ENCODE measurements at regions not wholly inside any gene's neighbourhood (a gene's known extent, or its start where the extent isn't known, plus 50 kb on each side); places are given as distances from the start of the nearest gene placed in this dataset.

- intact Hi-C loops (cut with micrococcal nuclease): no loop called here
- Histone ChIP-seq H3K4me2 (ENCODE audit: low read depth, low read length) (no peak overlapping the region), H3K9ac (ENCODE audit: low read depth, low read length) (no peak overlapping the region), H2AK9ac (replicated peaks; ENCODE audit: low read depth, low read length, poor library complexity) (no peak overlapping the region), H3K4me1 (ENCODE audit: control insufficient read depth, insufficient read depth, low read length) (no peaks in the 10 kb centered on the region), H3K27me3 (ENCODE audit: control insufficient read depth, insufficient read depth, low read length) (no peaks in the 10 kb centered on the region; the same call in none of the 2 replicates), H3K79me1 (ENCODE audit: low read depth in 1 of 2, low read length in 2 of 2) (no peaks in the 10 kb centered on the region), H4K8ac (ENCODE audit: low read depth in 2 of 2, low read length in 2 of 2) (no peak overlapping the region), H3K9me1 (ENCODE audit: insufficient read depth, low read length) (no peaks in the 10 kb centered on the region), H4K91ac (ENCODE audit: insufficient read depth, low read depth, low read length) (no peak overlapping the region), H3K14ac (replicated peaks; ENCODE audit: low read depth, low read length) (no peak overlapping the region), H3K56ac (ENCODE audit: extremely low read depth, insufficient read depth, low read length) (no peak overlapping the region), H3K4ac (ENCODE audit: low read depth, low read length) (no peak overlapping the region), H3K36me3 (ENCODE audit: control insufficient read depth, insufficient read depth, low read length) (no peaks in the 10 kb centered on the region), H2BK5ac (ENCODE audit: low read depth, low read length, poor library complexity, severe bottlenecking) (no peak overlapping the region), H2BK120ac (ENCODE audit: low read depth, low read length) (no peak overlapping the region), H3K23ac (ENCODE audit: low read depth, low read length) (no peak overlapping the region), H3K18ac (ENCODE audit: low read depth, low read length) (no peak overlapping the region), H3K9me3 (ENCODE audit: control insufficient read depth, insufficient read depth, low read length) (no peaks in the 10 kb centered on the region), H2AFZ (replicated peaks; ENCODE audit: low read length, poor library complexity) (no peak overlapping the region), H3K4me3 (ENCODE audit: insufficient read depth, low read depth, low read length) (no peak overlapping the region), H2BK15ac (ENCODE audit: low read depth, low read length) (no peak overlapping the region), H2AK5ac (ENCODE audit: low read depth, low read length) (no peak overlapping the region), H4K5ac (ENCODE audit: low read depth, low read length) (no peak overlapping the region), H4K20me1 (ENCODE audit: insufficient read depth, low read length) (no peaks in the 10 kb centered on the region), H2BK20ac (ENCODE audit: low read depth, low read length) (no peak overlapping the region), H3K27ac (ENCODE audit: insufficient read depth, low read length) (no peak overlapping the region)
- POLR2A ChIA-PET (ENCODE audit: unreplicated experiment): no interaction called here
- WGBS, 2 experiments (ENCODE audit: extremely low coverage in 2 of 2, insufficient read length in 1 of 2): no CpG with 5 or more reads among the region's 8 CpGs
- CTCF ChIA-PET: no interaction called here
- no peak for TF ChIP-seq FOS (IDR thresholded peaks at IDR 0.05; ENCODE audit: low read depth, low read length)
- no peak for TF ChIP-seq CTCF (conservative IDR thresholded peaks at IDR 0.05; ENCODE audit: low read depth, low read length)
- TF ChIP-seq RFX5 (IDR thresholded peaks at IDR 0.05; ENCODE audit: low read depth, low read length): no peak
- TF ChIP-seq CHD1 (IDR thresholded peaks at IDR 0.05; ENCODE audit: low read depth, low read length): no peak
- no peak for TF ChIP-seq MAZ (IDR thresholded peaks at IDR 0.05; ENCODE audit: borderline replicate concordance, low read depth, low read length)
- no peak for TF ChIP-seq MXI1 (IDR thresholded peaks at IDR 0.05; ENCODE audit: borderline replicate concordance, low read depth, low read length)
- no peak for TF ChIP-seq RCOR1 (IDR thresholded peaks at IDR 0.05; ENCODE audit: insufficient replicate concordance, low read length)
- TF ChIP-seq POLR2A (IDR thresholded peaks at IDR 0.05; ENCODE audit: low read depth, low read length): no peak
- no peak for TF ChIP-seq BHLHE40 (IDR thresholded peaks at IDR 0.05; ENCODE audit: low read depth, low read length)
- no peak for TF ChIP-seq MAFK (IDR thresholded peaks at IDR 0.05; ENCODE audit: low read depth, low read length)
- no peak for TF ChIP-seq RAD21 (IDR thresholded peaks at IDR 0.05; ENCODE audit: low read length)
- TF ChIP-seq SMC3 (IDR thresholded peaks at IDR 0.05; ENCODE audit: low read depth, low read length): no peak
- no peak for TF ChIP-seq NFE2L2 (IDR thresholded peaks at IDR 0.05; ENCODE audit: low read depth, low read length)
- TF ChIP-seq ELK1 (IDR thresholded peaks at IDR 0.05; ENCODE audit: borderline replicate concordance, low read depth, low read length): no peak
- TF ChIP-seq USF2 (IDR thresholded peaks at IDR 0.05; ENCODE audit: low read depth, low read length): no peak
- no peak for ATAC-seq (ENCODE audit: low read depth)
- no TSS peak for BruUV-seq (replicated peaks)
- dilution Hi-C loops (cut with HindIII; ENCODE audit: low sequenced_read_pairs, unreplicated experiment): no loop called here
- in situ Hi-C loops (cut with MboI; ENCODE audit: low sequenced_read_pairs): no loop called here
- DNase-seq: no peak
Measured at GRCh38 chr15:29342201-29342600, 72.6 kb upstream of the NSMCE3 start.
